ENCODE measurements at regions not wholly inside any gene's neighbourhood (a gene's known extent, or its start where the extent isn't known, plus 50 kb on each side); places are given as distances from the start of the nearest gene placed in this dataset.

- TF ChIP-seq EP300 (IDR thresholded peaks at IDR 0.05) (no peak), CTCF (IDR thresholded peaks at IDR 0.05) (no peak), POLR2A (IDR thresholded peaks at IDR 0.05) (no peak)
- Histone ChIP-seq H3K4me1 (ENCODE audit: insufficient read depth) (no peaks in the 10 kb centered on the region), H3K9me3 (no peaks in the 10 kb centered on the region), H3K36me3 (no peaks in the 10 kb centered on the region), H3K27ac (no peak overlapping the region), H3K4me3 (no peak overlapping the region), H3K27me3 (no peaks in the 10 kb centered on the region)
- intact Hi-C loops (cut with DNase I): no loop called here
- DNase-seq: no peak
- WGBS, 3 donors: 85 to 94% (median 93%) methylated on average over 4 of the region's 4 CpGs
Observed at GRCh38 chr3:78273326-78273725, 1233.4 kb downstream of the ROBO2 start.

- Histone ChIP-seq H3K9me3 (no peaks in the 10 kb centered on the region), H3K27me3 (no peaks in the 10 kb centered on the region), H3K4me1 (ENCODE audit: insufficient read depth) (no peaks in the 10 kb centered on the region), H3K36me3 (no peaks in the 10 kb centered on the region), H3K4me3 (no peak overlapping the region), H3K27ac (no peak overlapping the region)
- intact Hi-C loops (cut with DNase I): no loop called here
- TF ChIP-seq POLR2A (IDR thresholded peaks at IDR 0.05) (no peak), CTCF (IDR thresholded peaks at IDR 0.05) (no peak), EP300 (IDR thresholded peaks at IDR 0.05) (no peak)
- 80 to 88% (median 87%) methylated on average over 2 of the region's 2 CpGs for WGBS, 3 donors
- no peak for DNase-seq
Observed at GRCh38 chr3:78274475-78275065, 1234.7 kb downstream of the ROBO2 start.

- TF ChIP-seq POLR2A (IDR thresholded peaks at IDR 0.05) (no peak), EP300 (IDR thresholded peaks at IDR 0.05) (no peak), CTCF (IDR thresholded peaks at IDR 0.05) (no peak)
- WGBS, 3 donors: 93 to 95% (median 95%) methylated on average over 3 of the region's 3 CpGs
- no peak overlapping the region for H3K4me3 ChIP-seq
- no peaks in the 10 kb centered on the region for H3K9me3 ChIP-seq
- intact Hi-C loops (cut with DNase I): no loop called here
- H3K27me3 ChIP-seq: no peaks in the 10 kb centered on the region
- H3K27ac ChIP-seq: no peak overlapping the region
- DNase-seq: no peak
- no peaks in the 10 kb centered on the region for H3K36me3 ChIP-seq
- no peaks in the 10 kb centered on the region for H3K4me1 ChIP-seq (ENCODE audit: insufficient read depth)
Observed at GRCh38 chr3:78275420-78275852, 1235.5 kb downstream of the ROBO2 start.

GRCh38 chr3:78277220-78277619, 1237.3 kb downstream of the ROBO2 start:
- DNase-seq: no peak
- H3K27ac ChIP-seq: no peak overlapping the region
- TF ChIP-seq CTCF (IDR thresholded peaks at IDR 0.05) (no peak), POLR2A (IDR thresholded peaks at IDR 0.05) (no peak), EP300 (IDR thresholded peaks at IDR 0.05) (no peak)
- no peaks in the 10 kb centered on the region for H3K27me3 ChIP-seq
- no peak overlapping the region for H3K4me3 ChIP-seq
- H3K36me3 ChIP-seq: no peaks in the 10 kb centered on the region
- 96 to 100% (median 96%) methylated on average over 2 of the region's 2 CpGs for WGBS, 3 donors
- no peaks in the 10 kb centered on the region for H3K4me1 ChIP-seq (ENCODE audit: insufficient read depth)
- no peaks in the 10 kb centered on the region for H3K9me3 ChIP-seq
- intact Hi-C loops (cut with DNase I): no loop called here
